ENCODE measurements at regions not wholly inside any gene's neighbourhood (a gene's known extent, or its start where the extent isn't known, plus 50 kb on each side); places are given as distances from the start of the nearest gene placed in this dataset.
A peak's percentile ranks its signal among the peaks of the same experiment; 100 is the strongest.

DNA sequence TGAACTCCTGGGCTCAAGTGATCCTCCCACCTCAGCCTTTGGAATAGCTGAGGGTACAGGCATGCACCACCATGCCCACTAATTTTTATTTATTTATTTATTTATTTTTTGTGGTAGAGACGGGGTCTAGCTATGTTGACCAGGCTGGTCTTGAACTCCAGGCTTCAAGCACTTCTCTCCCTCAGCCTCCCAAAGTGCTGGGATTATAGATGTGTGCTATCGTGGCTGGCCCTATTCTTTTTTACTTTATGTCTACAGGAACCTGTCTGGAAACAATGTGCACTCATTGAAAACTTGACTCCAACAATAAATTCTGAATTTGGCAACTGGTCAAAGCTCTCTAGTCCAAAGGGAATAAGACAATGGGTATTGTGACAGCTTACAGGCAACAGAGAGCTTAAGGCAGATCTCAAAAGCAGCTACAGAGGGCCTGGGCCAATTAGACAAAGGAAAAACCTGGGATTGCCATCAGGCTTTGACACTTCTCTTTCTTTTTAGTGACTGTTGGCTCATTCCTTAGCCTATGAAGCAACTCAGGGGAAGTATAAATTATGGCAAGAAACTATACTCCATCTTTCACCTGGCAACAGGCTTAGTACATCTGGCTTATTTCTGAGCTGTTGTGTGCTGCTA is 55.1 kb upstream of the RAPGEF4 start:
- DNase-seq = peak in 2 of 5 donors; percentile 15 to 71
- FAIRE-seq = no peak

DNA sequence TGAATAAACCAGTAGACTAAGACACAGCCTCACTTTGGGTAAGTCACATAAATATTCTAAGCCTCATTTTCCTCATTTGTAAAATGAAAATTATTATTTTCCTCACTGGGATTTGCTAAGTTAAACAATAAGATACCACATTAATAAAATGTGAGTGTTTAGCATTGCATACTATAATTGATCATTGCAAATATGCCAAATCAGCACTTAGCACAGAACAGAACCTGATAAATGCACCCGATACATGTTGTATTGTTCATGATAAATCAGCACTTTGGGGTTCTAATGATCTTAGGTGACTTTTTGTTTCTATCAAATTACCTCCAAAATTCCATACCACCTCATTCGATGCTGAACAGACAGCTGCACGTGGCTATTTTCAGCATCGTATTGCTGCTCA is 50.2 kb upstream of the RAPGEF4 start:
- Histone ChIP-seq H3K9me3 (ENCODE audit: control insufficient read depth in 2 of 3, insufficient read depth in 1 of 3, low read length in 3 of 3) (no peaks in the 10 kb centered on the region), H3K36me3 (ENCODE audit: control insufficient read depth in 2 of 3, insufficient read depth in 3 of 3, low read length in 3 of 3) (no peaks in the 10 kb centered on the region), H3K27ac (ENCODE audit: low read depth in 2 of 2, low read length in 2 of 2) (no peak overlapping the region), H3K9ac (ENCODE audit: low read length in 3 of 3) (no peak overlapping the region), H3K4me1 (ENCODE audit: control insufficient read depth in 2 of 3, insufficient read depth in 2 of 3, low read depth in 1 of 3, low read length in 3 of 3) (no peaks in the 10 kb centered on the region), H3K4me3 (ENCODE audit: low read length in 3 of 3) (no peak overlapping the region), H3K27me3 (ENCODE audit: control insufficient read depth, insufficient read depth, low read length) (no peaks in the 10 kb centered on the region)
- TF ChIP-seq, protein P1, sequence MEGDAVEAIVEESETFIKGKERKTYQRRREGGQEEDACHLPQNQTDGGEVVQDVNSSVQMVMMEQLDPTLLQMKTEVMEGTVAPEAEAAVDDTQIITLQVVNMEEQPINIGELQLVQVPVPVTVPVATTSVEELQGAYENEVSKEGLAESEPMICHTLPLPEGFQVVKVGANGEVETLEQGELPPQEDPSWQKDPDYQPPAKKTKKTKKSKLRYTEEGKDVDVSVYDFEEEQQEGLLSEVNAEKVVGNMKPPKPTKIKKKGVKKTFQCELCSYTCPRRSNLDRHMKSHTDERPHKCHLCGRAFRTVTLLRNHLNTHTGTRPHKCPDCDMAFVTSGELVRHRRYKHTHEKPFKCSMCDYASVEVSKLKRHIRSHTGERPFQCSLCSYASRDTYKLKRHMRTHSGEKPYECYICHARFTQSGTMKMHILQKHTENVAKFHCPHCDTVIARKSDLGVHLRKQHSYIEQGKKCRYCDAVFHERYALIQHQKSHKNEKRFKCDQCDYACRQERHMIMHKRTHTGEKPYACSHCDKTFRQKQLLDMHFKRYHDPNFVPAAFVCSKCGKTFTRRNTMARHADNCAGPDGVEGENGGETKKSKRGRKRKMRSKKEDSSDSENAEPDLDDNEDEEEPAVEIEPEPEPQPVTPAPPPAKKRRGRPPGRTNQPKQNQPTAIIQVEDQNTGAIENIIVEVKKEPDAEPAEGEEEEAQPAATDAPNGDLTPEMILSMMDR (IDR thresholded peaks at IDR 0.05; ENCODE audit: borderline replicate concordance, extremely low read depth, insufficient read depth) = no peak
- FAIRE-seq (no peak), DNase-seq (no peak)
- intact Hi-C loops (cut with DNase I) = no loop called here

More for the DNA sequence above, 55.1 kb upstream of the RAPGEF4 start:
- Histone ChIP-seq H3K9me3 (ENCODE audit: control insufficient read depth in 2 of 3, insufficient read depth in 1 of 3, low read length in 3 of 3) (no peaks in the 10 kb centered on the region), H3K27me3 (ENCODE audit: control insufficient read depth, insufficient read depth, low read length) (no peaks in the 10 kb centered on the region), H3K27ac (ENCODE audit: low read depth in 2 of 2, low read length in 2 of 2) (no peak overlapping the region), H3K4me3 (ENCODE audit: low read length in 3 of 3) (no peak overlapping the region), H3K9ac (ENCODE audit: low read length in 3 of 3) (no peak overlapping the region), H3K36me3 (ENCODE audit: control insufficient read depth in 2 of 3, insufficient read depth in 3 of 3, low read length in 3 of 3) (no peaks in the 10 kb centered on the region), H3K4me1 (ENCODE audit: control insufficient read depth in 2 of 3, insufficient read depth in 2 of 3, low read depth in 1 of 3, low read length in 3 of 3) (no peaks in the 10 kb centered on the region)
- TF ChIP-seq, protein P1 (IDR thresholded peaks at IDR 0.05; ENCODE audit: borderline replicate concordance, extremely low read depth, insufficient read depth) = no peak
- intact Hi-C loops (cut with DNase I) = no loop called here
